Endothelial cell of umbilical vein (primary cell): ENCODE measurements at regions not wholly inside any gene's neighbourhood (a gene's known extent, or its start where the extent isn't known, plus 50 kb on each side); places are given as distances from the start of the nearest gene placed in this dataset.

Source experiments
- BruUV-seq: library from RNA; stranded (reverse); fragments of 400-500 nt; replicated peaks from 2 replicates; lab custom pipeline; 2021; lab: Mats Ljungman, UMichigan
- CTCF ChIA-PET: fragments of 300-600, 350-600 bp; sonication (Branson Sonifier 250); formaldehyde crosslinking; loops from one replicate; lab custom pipeline; 2021; ENCODE audit warnings: antibody characterized with exemption, inconsistent platforms; lab: Charles Lee
- POLR2A ChIA-PET: fragments of 300-600, 350-600 bp; sonication (Branson Sonifier 250); formaldehyde crosslinking; loops from one replicate; lab custom pipeline; 2021; ENCODE audit warnings: antibody characterized with exemption, inconsistent platforms; lab: Charles Lee
- DNase-seq: peaks from one replicate; pipeline ENCODE4 v3.0.0-alpha.2; 2011; ENCODE audit warnings: low read depth, low spot score
- FAIRE-seq: peaks from 2 replicates; lab custom pipeline; 2011; peaks lifted over from hg19 to GRCh38; lab: Jason Lieb, UNC
- H2AFZ ChIP-seq: 2 replicates; pipeline ENCODE4 v1.6.0; 2012; ENCODE audit warnings: low read depth, low read length, control low read depth, inconsistent platforms
- H3K27ac ChIP-seq: 2 replicates; pipeline ENCODE4 v1.5.1; 2011; ENCODE audit warnings: low read depth, mild to moderate bottlenecking, control low read depth, low read length, moderate library complexity; ENCODE audit not compliant: insufficient read depth
- H3K27me3 ChIP-seq, 2 experiments: 2 replicates each; pipeline versions ENCODE4 v1.6.0 to v1.6.1; 2011; ENCODE audit warnings: low read length in 2 of 2, mixed read lengths in 1 of 2; ENCODE audit not compliant: control insufficient read depth in 2 of 2, insufficient read depth in 2 of 2
- H3K36me3 ChIP-seq, 2 experiments: 2 replicates in 1 of 2; 3 replicates in 1 of 2; pipeline ENCODE4 v1.5.1; 2011; ENCODE audit warnings: low read length in 2 of 2, mild to moderate bottlenecking in 1 of 2, moderate library complexity in 1 of 2; ENCODE audit not compliant: control insufficient read depth in 2 of 2, insufficient read depth in 2 of 2; ENCODE audit errors: extremely low read depth in 1 of 2
- H3K4me1 ChIP-seq: 3 replicates; pipeline ENCODE4 v1.5.1; 2011; ENCODE audit warnings: mild to moderate bottlenecking, low read length; ENCODE audit not compliant: control insufficient read depth, insufficient read depth; ENCODE audit errors: extremely low read depth
- H3K4me2 ChIP-seq: 2 replicates; pipeline ENCODE4 v1.6.1; 2011; ENCODE audit warnings: low read length, control low read depth, mixed read lengths; ENCODE audit not compliant: insufficient read depth
- H3K4me3 ChIP-seq, 3 experiments: fragments of 200-600 bp in 1 of 3; sonication (generic), shearing (Covaris generic) in 1 of 3; replicated peaks in 1 of 3; 2 replicates each; pipeline ENCODE4 v1.5.1; 2011 to 2016; ENCODE audit warnings: control low read depth in 3 of 3, low read length in 3 of 3, mild to moderate bottlenecking in 2 of 3, inconsistent platforms in 1 of 3, low read depth in 1 of 3, moderate library complexity in 1 of 3; ENCODE audit not compliant: insufficient read depth in 1 of 3
- H3K79me2 ChIP-seq: 2 replicates; pipeline ENCODE4 v1.6.0; 2012; ENCODE audit warnings: low read length, inconsistent platforms; ENCODE audit not compliant: control insufficient read depth, insufficient read depth
- H3K9ac ChIP-seq: replicated peaks from 2 replicates; pipeline ENCODE3; 2011; ENCODE audit warnings: low read length, control low read depth; ENCODE audit not compliant: insufficient read depth; ENCODE audit errors: extremely low read depth
- H3K9me1 ChIP-seq: replicated peaks from 3 replicates; pipeline ENCODE4 v1.6.0; 2011; ENCODE audit warnings: mild to moderate bottlenecking, low read length; ENCODE audit not compliant: control insufficient read depth, insufficient read depth; ENCODE audit errors: extremely low read depth
- H3K9me3 ChIP-seq: replicated peaks from 2 replicates; pipeline ENCODE4 v1.5.1; 2012; ENCODE audit warnings: low read length, inconsistent platforms; ENCODE audit not compliant: control insufficient read depth, insufficient read depth
- H4K20me1 ChIP-seq: replicated peaks from 2 replicates; pipeline ENCODE3; 2011; ENCODE audit warnings: mild to moderate bottlenecking, low read length; ENCODE audit not compliant: control insufficient read depth, insufficient read depth; ENCODE audit errors: extremely low read depth
- CTCF ChIP-seq, 2 donors: IDR thresholded peaks; 1 replicate in 1 of 2; 2 replicates in 1 of 2; pipeline ENCODE4 v1.5.1; 2011; ENCODE audit warnings: low read length in 2 of 2, mild to moderate bottlenecking in 2 of 2, moderate library complexity in 2 of 2, control low read depth in 1 of 2, inconsistent platforms in 1 of 2, low read depth in 1 of 2; ENCODE audit not compliant: insufficient read depth in 1 of 2; ENCODE audit errors: extremely low read depth in 1 of 2
- EZH2 ChIP-seq: IDR thresholded peaks from 2 replicates; pipeline ENCODE4 v1.6.1; 2012; ENCODE audit warnings: borderline replicate concordance, low read depth, mild to moderate bottlenecking, moderate library complexity, low read length, inconsistent platforms; ENCODE audit not compliant: severe bottlenecking
- FOS ChIP-seq: IDR thresholded peaks from 2 replicates; pipeline ENCODE4 v1.6.1; 2011; ENCODE audit warnings: mild to moderate bottlenecking, low read length, moderate library complexity, borderline replicate concordance; ENCODE audit not compliant: insufficient read depth
- GATA2 ChIP-seq: IDR thresholded peaks from 2 replicates; pipeline ENCODE4 v1.7.0; 2011; ENCODE audit warnings: low read depth, mild to moderate bottlenecking, moderate library complexity, mixed read lengths, low read length; ENCODE audit not compliant: insufficient read length, insufficient read depth
- JUN ChIP-seq: IDR thresholded peaks from 2 replicates; pipeline ENCODE4 v1.6.1; 2011; ENCODE audit warnings: borderline replicate concordance, low read depth; ENCODE audit not compliant: insufficient read length, insufficient read depth
- MAX ChIP-seq: IDR thresholded peaks from 2 replicates; pipeline ENCODE4 v1.6.1; 2011; ENCODE audit not compliant: insufficient read depth, insufficient read length
- MYC ChIP-seq: IDR thresholded peaks from one replicate; pipeline ENCODE4 v1.6.1; 2011; ENCODE audit warnings: mild to moderate bottlenecking, low read depth, low read length
- POLR2A ChIP-seq: IDR thresholded peaks from 2 replicates; pipeline ENCODE4 v1.6.1; 2012; ENCODE audit warnings: low read depth, mild to moderate bottlenecking, control low read depth, low read length
- POLR2AphosphoS5 ChIP-seq: IDR thresholded peaks from 2 replicates; pipeline ENCODE4 v1.6.1; 2012; ENCODE audit warnings: low read depth, mild to moderate bottlenecking, control low read depth, low read length, moderate library complexity; ENCODE audit not compliant: insufficient read depth
- dilution Hi-C: fragments of 300-500 bp; cut with MboI; formaldehyde crosslinking; loops from one replicate; pipeline ENCODE4 v1.15.0; 2019; ENCODE audit warnings: low sequenced_read_pairs; ENCODE audit not compliant: extremely low pct_ligation_motif_present
- intact Hi-C: fragments of 100-400 bp; cut with micrococcal nuclease; formaldehyde crosslinking; loops from one replicate; pipeline ENCODE4 v1.10.0; 2022

- Histone ChIP-seq H3K4me2 (no peak overlapping the region), H3K4me1 (no peaks in the 10 kb centered on the region), H3K36me3 (no peaks in the 10 kb centered on the region), H3K79me2 (no peaks in the 10 kb centered on the region), H3K4me3 (no peak overlapping the region), H2AFZ (no peak overlapping the region), H3K27me3 (no peaks in the 10 kb centered on the region), H3K9ac (no peak overlapping the region), H3K9me1 (no peaks in the 10 kb centered on the region), H3K9me3 (peaks cover 6% of the 10 kb centered on the region), H3K27ac (no peak overlapping the region), H4K20me1 (no peaks in the 10 kb centered on the region)
- no TSS peak for BruUV-seq
- ChIA-PET CTCF (no interaction called here), POLR2A (no interaction called here)
- DNase-seq (no peak), FAIRE-seq (no peak)
- intact Hi-C loops (no loop called here), dilution Hi-C loops (no loop called here)
- no peak for TF ChIP-seq MAX
- TF ChIP-seq POLR2A: no peak
- TF ChIP-seq POLR2AphosphoS5: no peak
Measured at GRCh38 chr17:14791221-14791620, 473.9 kb downstream of the PMP22 start.

- H4K20me1 ChIP-seq: no peaks in the 10 kb centered on the region
- H3K4me1 ChIP-seq: no peaks in the 10 kb centered on the region
- H3K4me3 ChIP-seq: no peak overlapping the region
- ChIA-PET CTCF (no interaction called here), POLR2A (no interaction called here)
- H3K27me3 ChIP-seq: no peaks in the 10 kb centered on the region
- TF ChIP-seq CTCF (IDR thresholded peaks at IDR 0.05; ENCODE audit: extremely low read depth in 1 of 2, insufficient read depth in 1 of 2, low read depth in 1 of 2, low read length in 2 of 2): no peak
- TF ChIP-seq POLR2AphosphoS5: no peak
- no peak for TF ChIP-seq MYC
- TF ChIP-seq EZH2: no peak
- TF ChIP-seq MAX: no peak
- no peak for TF ChIP-seq POLR2A
- TF ChIP-seq FOS: no peak
- no peak for TF ChIP-seq GATA2
- no peak for TF ChIP-seq JUN
- DNase-seq: no peak
- H3K4me2 ChIP-seq: no peak overlapping the region
- no peaks in the 10 kb centered on the region for H3K9me1 ChIP-seq
- H3K9ac ChIP-seq: no peak overlapping the region
- dilution Hi-C loops: no loop called here
- no peak overlapping the region for H3K27ac ChIP-seq
- no peak for FAIRE-seq
- H3K9me3 ChIP-seq: peaks cover 6% of the 10 kb centered on the region
- BruUV-seq: no TSS peak
- intact Hi-C loops: no loop called here
- H3K79me2 ChIP-seq: no peaks in the 10 kb centered on the region
- no peak overlapping the region for H2AFZ ChIP-seq
- H3K36me3 ChIP-seq: no peaks in the 10 kb centered on the region
Measured at GRCh38 chr17:14790521-14790920, 474.6 kb downstream of the PMP22 start.
